ENCODE measurements at regions not wholly inside any gene's neighbourhood (a gene's known extent, or its start where the extent isn't known, plus 50 kb on each side); places are given as distances from the start of the nearest gene placed in this dataset.

DNA sequence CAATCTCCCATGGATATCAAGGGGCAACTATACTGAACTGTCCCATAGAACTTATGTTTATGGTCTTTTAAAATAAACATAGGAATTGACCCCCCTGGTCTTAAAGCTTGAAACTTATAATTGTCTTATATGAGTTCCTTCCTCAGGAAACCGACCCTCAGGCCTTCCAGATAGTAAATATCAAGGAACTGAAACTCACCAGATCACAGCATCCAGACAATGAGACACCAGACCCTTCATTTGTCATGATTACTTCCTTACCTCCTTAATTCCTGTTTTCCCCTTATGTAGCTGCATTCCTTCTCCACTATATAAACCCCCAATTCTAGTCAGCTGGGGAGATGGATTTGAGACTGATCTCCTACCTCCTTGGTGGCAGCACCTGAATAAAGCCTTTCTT is 94.8 kb upstream of the GRPR start:
- H3K4me1 Mint-ChIP-seq (ENCODE audit: low read depth): no peaks in the 10 kb centered on the region
- intact Hi-C loops (cut with DNase I, micrococcal nuclease): no loop called here
- H3K4me3 Mint-ChIP-seq: no peak overlapping the region

GRCh38 chrX:16023790-16024734 is 99.3 kb upstream of the GRPR start:
- no peak overlapping the region for H3K27ac Mint-ChIP-seq
- no peak overlapping the region for H3K27ac ChIP-seq (ENCODE audit: low read depth in 1 of 2, low read length in 2 of 2)

More for the DNA sequence above, 94.8 kb upstream of the GRPR start:
- Histone ChIP-seq H3K27me3 (ENCODE audit: control insufficient read depth in 1 of 2, insufficient read depth in 2 of 2, low read length in 2 of 2) (no peaks in the 10 kb centered on the region), H3K36me3 (ENCODE audit: insufficient read depth, low read length) (no peaks in the 10 kb centered on the region), H3K27ac (ENCODE audit: low read depth in 1 of 2, low read length in 2 of 2) (no peak overlapping the region), H3K9me3 (ENCODE audit: control insufficient read depth in 1 of 2, insufficient read depth in 1 of 2, low read length in 2 of 2) (no peaks in the 10 kb centered on the region), H3K4me3 (ENCODE audit: low read length) (no peak overlapping the region), H3K4me1 (ENCODE audit: insufficient read depth, low read length) (no peaks in the 10 kb centered on the region)
- TF ChIP-seq, protein P1, sequence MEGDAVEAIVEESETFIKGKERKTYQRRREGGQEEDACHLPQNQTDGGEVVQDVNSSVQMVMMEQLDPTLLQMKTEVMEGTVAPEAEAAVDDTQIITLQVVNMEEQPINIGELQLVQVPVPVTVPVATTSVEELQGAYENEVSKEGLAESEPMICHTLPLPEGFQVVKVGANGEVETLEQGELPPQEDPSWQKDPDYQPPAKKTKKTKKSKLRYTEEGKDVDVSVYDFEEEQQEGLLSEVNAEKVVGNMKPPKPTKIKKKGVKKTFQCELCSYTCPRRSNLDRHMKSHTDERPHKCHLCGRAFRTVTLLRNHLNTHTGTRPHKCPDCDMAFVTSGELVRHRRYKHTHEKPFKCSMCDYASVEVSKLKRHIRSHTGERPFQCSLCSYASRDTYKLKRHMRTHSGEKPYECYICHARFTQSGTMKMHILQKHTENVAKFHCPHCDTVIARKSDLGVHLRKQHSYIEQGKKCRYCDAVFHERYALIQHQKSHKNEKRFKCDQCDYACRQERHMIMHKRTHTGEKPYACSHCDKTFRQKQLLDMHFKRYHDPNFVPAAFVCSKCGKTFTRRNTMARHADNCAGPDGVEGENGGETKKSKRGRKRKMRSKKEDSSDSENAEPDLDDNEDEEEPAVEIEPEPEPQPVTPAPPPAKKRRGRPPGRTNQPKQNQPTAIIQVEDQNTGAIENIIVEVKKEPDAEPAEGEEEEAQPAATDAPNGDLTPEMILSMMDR (IDR thresholded peaks at IDR 0.05): no peak
- DNase-seq (peak in 2 of 14 experiments; percentile 5 to 6), ATAC-seq (ENCODE audit: poor library complexity) (no peak)
- POLR2A ChIA-PET: no interaction called here
- no peak overlapping the region for H3K27ac Mint-ChIP-seq
- CTCF ChIA-PET: no interaction called here
- H3K9me3 Mint-ChIP-seq: no peaks in the 10 kb centered on the region
- no peaks in the 10 kb centered on the region for H3K36me3 Mint-ChIP-seq (ENCODE audit: low read depth)
- no peaks in the 10 kb centered on the region for H3K27me3 Mint-ChIP-seq

GRCh38 chrX:16022580-16023200 is 100.7 kb upstream of the GRPR start:
- Histone ChIP-seq H3K27ac (ENCODE audit: low read depth in 1 of 2, low read length in 2 of 2) (no peak overlapping the region), H3K4me1 (ENCODE audit: insufficient read depth, low read length) (no peaks in the 10 kb centered on the region), H3K27me3 (ENCODE audit: control insufficient read depth in 1 of 2, insufficient read depth in 2 of 2, low read length in 2 of 2) (no peaks in the 10 kb centered on the region), H3K9me3 (ENCODE audit: control insufficient read depth in 1 of 2, insufficient read depth in 1 of 2, low read length in 2 of 2) (no peaks in the 10 kb centered on the region), H3K4me3 (ENCODE audit: low read length) (no peak overlapping the region), H3K36me3 (ENCODE audit: insufficient read depth, low read length) (no peaks in the 10 kb centered on the region)
- ATAC-seq (ENCODE audit: poor library complexity) (no peak), DNase-seq (peak in 1 of 14 experiments; percentile 2)
- Mint-ChIP-seq H3K9me3 (no peaks in the 10 kb centered on the region), H3K4me1 (ENCODE audit: low read depth) (no peaks in the 10 kb centered on the region), H3K27me3 (peaks cover 24% of the 10 kb centered on the region), H3K36me3 (ENCODE audit: low read depth) (no peaks in the 10 kb centered on the region), H3K27ac (no peak overlapping the region), H3K4me3 (no peak overlapping the region)
- POLR2A ChIA-PET: no interaction called here
- CTCF ChIA-PET: no interaction called here
- TF ChIP-seq, protein P1 (IDR thresholded peaks at IDR 0.05): no peak
- intact Hi-C loops (cut with DNase I, micrococcal nuclease): no loop called here

More at GRCh38 chrX:16023790-16024734, 99.3 kb upstream of the GRPR start:
- Histone ChIP-seq H3K27me3 (ENCODE audit: control insufficient read depth in 1 of 2, insufficient read depth in 2 of 2, low read length in 2 of 2) (no peaks in the 10 kb centered on the region), H3K4me3 (ENCODE audit: low read length) (no peak overlapping the region), H3K9me3 (ENCODE audit: control insufficient read depth in 1 of 2, insufficient read depth in 1 of 2, low read length in 2 of 2) (no peaks in the 10 kb centered on the region), H3K36me3 (ENCODE audit: insufficient read depth, low read length) (no peaks in the 10 kb centered on the region), H3K4me1 (ENCODE audit: insufficient read depth, low read length) (no peaks in the 10 kb centered on the region)
- ATAC-seq (ENCODE audit: poor library complexity): no peak
- DNase-seq: peak in 2 of 14 experiments; percentile 13 to 16
- H3K9me3 Mint-ChIP-seq: no peaks in the 10 kb centered on the region
- intact Hi-C loops (cut with DNase I, micrococcal nuclease): no loop called here
- POLR2A ChIA-PET: no interaction called here
- H3K4me3 Mint-ChIP-seq: no peak overlapping the region
- no peaks in the 10 kb centered on the region for H3K4me1 Mint-ChIP-seq (ENCODE audit: low read depth)
- peaks cover 24% of the 10 kb centered on the region for H3K27me3 Mint-ChIP-seq
- no peaks in the 10 kb centered on the region for H3K36me3 Mint-ChIP-seq (ENCODE audit: low read depth)
- CTCF ChIA-PET: no interaction called here
- TF ChIP-seq, protein P1 (IDR thresholded peaks at IDR 0.05): no peak
